PC-3 (cell line): ENCODE measurements at regions not wholly inside any gene's neighbourhood (a gene's known extent, or its start where the extent isn't known, plus 50 kb on each side); places are given as distances from the start of the nearest gene placed in this dataset.

Source experiments
- EZH2 ChIP-seq: fragments of 300-600 bp; sonication (generic); IDR thresholded peaks from one replicate; pipeline ENCODE4 v1.6.1; 2017; ENCODE audit warnings: antibody characterized with exemption, mild to moderate bottlenecking, low read length; ENCODE audit not compliant: unreplicated experiment
- EZH2phosphoT487 ChIP-seq: fragments of 300-600 bp; sonication (generic); IDR thresholded peaks from 2 replicates; pipeline ENCODE4 v1.6.1; 2018; ENCODE audit warnings: mild to moderate bottlenecking, antibody characterized with exemption, low read length, borderline replicate concordance
- TF ChIP-seq, protein P1 (sequence below): fragments of 300-600 bp; sonication (generic); conservative IDR thresholded peaks from 2 replicates; pipeline ENCODE4 v1.5.1; 2017; ENCODE audit warnings: antibody characterized with exemption, low read depth, mild to moderate bottlenecking, low read length

DNA sequence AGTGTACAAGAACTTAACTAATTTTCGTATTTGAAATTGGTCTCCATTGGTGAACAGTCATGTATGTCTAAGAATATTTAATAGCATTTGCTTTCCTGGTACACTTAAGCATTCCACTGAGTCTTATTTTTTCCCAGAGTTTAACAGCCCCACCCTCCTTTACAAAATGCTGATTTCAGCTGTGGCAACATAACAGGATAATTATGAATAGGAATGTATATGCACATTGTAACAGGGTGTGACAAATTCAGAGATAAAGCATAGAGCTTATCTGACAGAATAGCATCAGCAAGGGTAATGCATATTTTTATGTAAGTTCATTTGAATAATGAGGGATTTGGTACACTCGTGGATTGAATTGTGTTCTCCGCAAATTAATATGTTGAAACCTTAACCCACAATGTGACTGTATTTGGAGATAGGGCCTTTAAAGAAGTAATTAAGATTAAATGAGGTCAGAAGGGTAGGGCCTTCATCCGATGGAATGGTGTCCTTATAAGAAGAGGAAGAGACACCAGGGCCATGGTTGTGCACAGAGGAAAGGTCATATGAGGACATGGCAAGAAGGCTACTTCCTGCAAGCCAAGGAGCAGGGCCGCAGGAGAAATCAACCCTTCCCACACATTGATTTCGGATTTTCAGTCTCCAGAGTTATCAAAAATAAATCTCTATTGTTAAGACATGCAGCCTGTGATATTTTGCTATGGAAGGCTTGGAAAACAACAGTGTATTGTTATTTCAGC, 439.7 kb upstream of the CDH20 start:
- TF ChIP-seq, protein P1, sequence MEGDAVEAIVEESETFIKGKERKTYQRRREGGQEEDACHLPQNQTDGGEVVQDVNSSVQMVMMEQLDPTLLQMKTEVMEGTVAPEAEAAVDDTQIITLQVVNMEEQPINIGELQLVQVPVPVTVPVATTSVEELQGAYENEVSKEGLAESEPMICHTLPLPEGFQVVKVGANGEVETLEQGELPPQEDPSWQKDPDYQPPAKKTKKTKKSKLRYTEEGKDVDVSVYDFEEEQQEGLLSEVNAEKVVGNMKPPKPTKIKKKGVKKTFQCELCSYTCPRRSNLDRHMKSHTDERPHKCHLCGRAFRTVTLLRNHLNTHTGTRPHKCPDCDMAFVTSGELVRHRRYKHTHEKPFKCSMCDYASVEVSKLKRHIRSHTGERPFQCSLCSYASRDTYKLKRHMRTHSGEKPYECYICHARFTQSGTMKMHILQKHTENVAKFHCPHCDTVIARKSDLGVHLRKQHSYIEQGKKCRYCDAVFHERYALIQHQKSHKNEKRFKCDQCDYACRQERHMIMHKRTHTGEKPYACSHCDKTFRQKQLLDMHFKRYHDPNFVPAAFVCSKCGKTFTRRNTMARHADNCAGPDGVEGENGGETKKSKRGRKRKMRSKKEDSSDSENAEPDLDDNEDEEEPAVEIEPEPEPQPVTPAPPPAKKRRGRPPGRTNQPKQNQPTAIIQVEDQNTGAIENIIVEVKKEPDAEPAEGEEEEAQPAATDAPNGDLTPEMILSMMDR, result no peak
- TF ChIP-seq EZH2phosphoT487 (no peak), EZH2 (no peak)
